GM12878 (cell line): ENCODE measurements at regions not wholly inside any gene's neighbourhood (a gene's known extent, or its start where the extent isn't known, plus 50 kb on each side); places are given as distances from the start of the nearest gene placed in this dataset.

ENCODE experiments used
- ATAC-seq: fragments of 200-7000 bp; cut with Tn5 transposase; 3 replicates; pipeline ENCODE4 v1.9.1; 2020; ENCODE audit warnings: mild to moderate bottlenecking, moderate library complexity
- BruUV-seq: library from RNA; stranded (reverse); fragments of 400-500 nt; replicated peaks from 2 replicates; lab custom pipeline; 2021; lab: Mats Ljungman, UMichigan
- CTCF ChIA-PET: fragments of 300-600 bp; sonication (Branson Sonifier 250); formaldehyde crosslinking; extraction: SDS; loops from one replicate; lab custom pipeline; 2021; ENCODE audit warnings: inconsistent platforms; lab: Yijun Ruan, JAX
- POLR2A ChIA-PET: fragments of 350-600 bp; formaldehyde crosslinking; extraction: SDS; loops from one replicate; lab custom pipeline; 2021; ENCODE audit warnings: inconsistent platforms; lab: Charles Lee
- RAD21 ChIA-PET: fragments of 300-600 bp; sonication (Branson Sonifier 250); formaldehyde crosslinking; loops from one replicate; lab custom pipeline; 2023; ENCODE audit warnings: antibody characterized with exemption; ENCODE audit not compliant: unreplicated experiment; lab: Charles Lee
- SMC1A ChIA-PET: fragments of 300-600 bp; sonication (Branson Sonifier 250); formaldehyde crosslinking; loops from one replicate; lab custom pipeline; 2023; ENCODE audit not compliant: unreplicated experiment, uncharacterized antibody; lab: Charles Lee
- DNase-seq: peaks from one replicate; pipeline ENCODE4 v3.0.0-alpha.2; 2011; ENCODE audit warnings: low read depth, low spot score
- FAIRE-seq: peaks from 3 replicates; lab custom pipeline; 2011; peaks lifted over from hg19 to GRCh38; lab: Jason Lieb, UNC
- H2AFZ ChIP-seq: 2 replicates; pipeline ENCODE4 v1.6.0; 2011; ENCODE audit warnings: low read depth, low read length, control low read depth; ENCODE audit not compliant: control insufficient read depth
- H3K27ac ChIP-seq: 2 replicates; pipeline ENCODE4 v1.5.1; 2011; ENCODE audit warnings: control low read depth; ENCODE audit not compliant: control insufficient read depth, insufficient read depth
- H3K27me3 ChIP-seq, 2 experiments: replicated peaks in 1 of 2; 2 replicates each; pipeline versions ENCODE4 v1.6.0 to v1.6.1; 2011; ENCODE audit warnings: low read length in 1 of 2; ENCODE audit not compliant: control insufficient read depth in 2 of 2, insufficient read depth in 2 of 2
- H3K36me3 ChIP-seq, 2 experiments: 2 replicates each; pipeline ENCODE4 v1.5.1; 2011; ENCODE audit warnings: low read length in 1 of 2; ENCODE audit not compliant: control insufficient read depth in 2 of 2, insufficient read depth in 2 of 2
- H3K4me1 ChIP-seq: 2 replicates; pipeline ENCODE4 v1.6.1; 2011; ENCODE audit warnings: mild to moderate bottlenecking, low read length, moderate library complexity, mixed read lengths; ENCODE audit not compliant: control insufficient read depth, insufficient read depth
- H3K4me2 ChIP-seq: 2 replicates; pipeline ENCODE4 v1.6.0; 2011; ENCODE audit warnings: control low read depth; ENCODE audit not compliant: control insufficient read depth, insufficient read depth
- H3K4me3 ChIP-seq: fragments of 200-600 bp; sonication (generic); 2 replicates; pipeline ENCODE4 v1.5.1; 2016
- H3K79me2 ChIP-seq: 2 replicates; pipeline ENCODE4 v1.6.0; 2011; ENCODE audit warnings: low read length; ENCODE audit not compliant: control insufficient read depth, insufficient read depth
- H3K9ac ChIP-seq: 2 replicates; pipeline ENCODE4 v1.8.0; 2011; ENCODE audit warnings: low read length, control low read depth, mixed read lengths; ENCODE audit not compliant: control insufficient read depth, insufficient read depth
- H3K9me3 ChIP-seq: replicated peaks from 3 replicates; pipeline ENCODE4 v1.5.1; 2011; ENCODE audit warnings: mild to moderate bottlenecking, low read length; ENCODE audit not compliant: control insufficient read depth, insufficient read depth
- H4K20me1 ChIP-seq: 2 replicates; pipeline ENCODE4 v1.6.0; 2011; ENCODE audit not compliant: control insufficient read depth, insufficient read depth
- CEBPZ ChIP-seq: fragments of 150-350 bp; IDR thresholded peaks from 2 replicates; pipeline ENCODE4 v1.6.1; 2016; ENCODE audit warnings: low read depth, low read length
- DPF2 ChIP-seq: fragments of 450-650 bp; IDR thresholded peaks from 2 replicates; pipeline ENCODE4 v1.6.1; 2017; ENCODE audit warnings: mild to moderate bottlenecking
- ETV6 ChIP-seq, 2 experiments: fragments of 450-650 bp in 1 of 2; IDR thresholded peaks in 1 of 2; conservative IDR thresholded peaks in 1 of 2; 2 replicates each; pipeline ENCODE4 v1.6.1; 2014; ENCODE audit warnings: antibody characterized with exemption in 1 of 2, borderline replicate concordance in 1 of 2, low read depth in 1 of 2, mild to moderate bottlenecking in 1 of 2, moderate library complexity in 1 of 2
- HCFC1 ChIP-seq: fragments of 150-350 bp; IDR thresholded peaks from 2 replicates; pipeline ENCODE4 v1.6.1; 2014; ENCODE audit warnings: low read length
- IKZF1 ChIP-seq: fragments of 450-650 bp; conservative IDR thresholded peaks from 2 replicates; pipeline ENCODE4 v1.6.1; 2017; ENCODE audit warnings: antibody characterized with exemption, mild to moderate bottlenecking
- NR2F1 ChIP-seq: fragments of 450-650 bp; conservative IDR thresholded peaks from 2 replicates; pipeline ENCODE4 v1.6.1; 2017; ENCODE audit warnings: mild to moderate bottlenecking
- SRF ChIP-seq, 2 experiments: IDR thresholded peaks; 2 replicates each; pipeline ENCODE4 v1.6.1; 2011; ENCODE audit warnings: low read depth in 2 of 2, low read length in 2 of 2, mild to moderate bottlenecking in 1 of 2, moderate library complexity in 1 of 2
- ZNF622 ChIP-seq: fragments of 450-650 bp; IDR thresholded peaks from 2 replicates; pipeline ENCODE4 v1.6.1; 2017; ENCODE audit warnings: mild to moderate bottlenecking, inconsistent platforms
- WGBS: methylation state at CpG from one replicate; pipeline ENCODE4 v1.1.6; 2016; ENCODE audit warnings: low lambda C conversion rate; ENCODE audit not compliant: insufficient replicate concordance, insufficient coverage; ENCODE audit errors: missing lambda C conversion rate; 5-methylcytosine and 5-hydroxymethylcytosine counted together
- in situ Hi-C: fragments of 300-500 bp; cut with MboI; formaldehyde crosslinking; loops from 9 replicates; pipeline ENCODE4 v1.14.3; 2018; ENCODE audit warnings: mixed read lengths
- intact Hi-C: fragments of 100-400 bp; cut with micrococcal nuclease; formaldehyde crosslinking; loops from one replicate; pipeline ENCODE4 v1.14.2; 2022; ENCODE audit not compliant: unreplicated experiment
- TF ChIP-seq, protein P1 (sequence below): IDR thresholded peaks from 2 replicates; pipeline ENCODE4 v1.6.1; 2012; ENCODE audit warnings: mild to moderate bottlenecking, low read depth, low read length

- no peak overlapping the region for H3K27ac ChIP-seq
- H2AFZ ChIP-seq = no peak overlapping the region
- no TSS peak for BruUV-seq
- no peak overlapping the region for H3K4me3 ChIP-seq
- ChIA-PET SMC1A (interaction anchor here (1.3 to 2.4 kb wide), 6 partner anchors 14 to 33 kb away, joined by 4 to 13 read pairs (median 7); no protein-coding TSS in a partner anchor), RAD21 (interaction anchor here (1.1 to 1.5 kb wide), 3 partner anchors 14 to 21 kb away, joined by 4 to 5 read pairs (median 4); no protein-coding TSS in a partner anchor), POLR2A (interaction anchor here (1.2 kb wide), 1 partner anchor 16 kb away, joined by 3 read pairs; no protein-coding TSS in a partner anchor), CTCF (interaction anchor here (0.6 to 2.2 kb wide), 3 partner anchors 10 to 20 kb away, joined by 3 to 8 read pairs (median 3); no protein-coding TSS in a partner anchor)
- H3K4me1 ChIP-seq = no peaks in the 10 kb centered on the region
- H3K9ac ChIP-seq = no peak overlapping the region
- no peak for FAIRE-seq
- in situ Hi-C loops (no loop called here), intact Hi-C loops (no loop called here)
- H3K4me2 ChIP-seq = no peak overlapping the region
- no peak for ATAC-seq
- no peaks in the 10 kb centered on the region for H3K79me2 ChIP-seq
- no peak for TF ChIP-seq SRF (IDR thresholded peaks at IDR 0.05; ENCODE audit: low read depth in 2 of 2, low read length in 2 of 2)
- 40% methylated on average over 3 of the region's 3 CpGs for WGBS
- no peaks in the 10 kb centered on the region for H3K9me3 ChIP-seq
- no peaks in the 10 kb centered on the region for H3K36me3 ChIP-seq
- DNase-seq = no peak
- no peaks in the 10 kb centered on the region; a peak in 1 of 4 replicates for H3K27me3 ChIP-seq
- no peaks in the 10 kb centered on the region for H4K20me1 ChIP-seq
Observed at GRCh38 chr11:13134066-13134465, 125.0 kb downstream of the RASSF10 start.

GRCh38 chr11:13134886-13135285, 125.8 kb downstream of the RASSF10 start:
- ChIA-PET RAD21 (no interaction called here), POLR2A (no interaction called here), SMC1A (interaction anchor here (1.7 to 2.4 kb wide), 3 partner anchors 15 to 20 kb away, joined by 5 to 13 read pairs (median 10); no protein-coding TSS in a partner anchor), CTCF (interaction anchor here (1.1 kb wide), 1 partner anchor 210 kb away, joined by 4 read pairs; no protein-coding TSS in a partner anchor)
- intact Hi-C loops (no loop called here), in situ Hi-C loops (no loop called here)
- BruUV-seq = no TSS peak
- Histone ChIP-seq H3K27me3 (no peaks in the 10 kb centered on the region; a peak in 1 of 4 replicates), H3K9me3 (no peaks in the 10 kb centered on the region), H3K9ac (no peak overlapping the region), H3K79me2 (no peaks in the 10 kb centered on the region), H3K4me1 (no peaks in the 10 kb centered on the region), H3K4me2 (no peak overlapping the region), H3K27ac (no peak overlapping the region), H2AFZ (no peak overlapping the region), H4K20me1 (no peaks in the 10 kb centered on the region), H3K36me3 (no peaks in the 10 kb centered on the region), H3K4me3 (no peak overlapping the region)
- ATAC-seq = peak; percentile 53
- no peak for DNase-seq
- FAIRE-seq = no peak
- 3% methylated on average over 2 of the region's 2 CpGs for WGBS
- TF ChIP-seq ZNF622 = no peak
- TF ChIP-seq CEBPZ = no peak
- TF ChIP-seq NR2F1 = 0 out of 2 replicates have a peak, but pooled peaks have one; percentile 23
- TF ChIP-seq ETV6 (conservative IDR thresholded peaks at IDR 0.05 in 1 of 2, IDR thresholded peaks at IDR 0.05 in 1 of 2; ENCODE audit: borderline replicate concordance in 1 of 2, low read depth in 1 of 2) = no peak
- TF ChIP-seq IKZF1 = 0 out of 2 replicates have a peak, but pooled peaks have one; percentile 28
- TF ChIP-seq, protein P1, sequence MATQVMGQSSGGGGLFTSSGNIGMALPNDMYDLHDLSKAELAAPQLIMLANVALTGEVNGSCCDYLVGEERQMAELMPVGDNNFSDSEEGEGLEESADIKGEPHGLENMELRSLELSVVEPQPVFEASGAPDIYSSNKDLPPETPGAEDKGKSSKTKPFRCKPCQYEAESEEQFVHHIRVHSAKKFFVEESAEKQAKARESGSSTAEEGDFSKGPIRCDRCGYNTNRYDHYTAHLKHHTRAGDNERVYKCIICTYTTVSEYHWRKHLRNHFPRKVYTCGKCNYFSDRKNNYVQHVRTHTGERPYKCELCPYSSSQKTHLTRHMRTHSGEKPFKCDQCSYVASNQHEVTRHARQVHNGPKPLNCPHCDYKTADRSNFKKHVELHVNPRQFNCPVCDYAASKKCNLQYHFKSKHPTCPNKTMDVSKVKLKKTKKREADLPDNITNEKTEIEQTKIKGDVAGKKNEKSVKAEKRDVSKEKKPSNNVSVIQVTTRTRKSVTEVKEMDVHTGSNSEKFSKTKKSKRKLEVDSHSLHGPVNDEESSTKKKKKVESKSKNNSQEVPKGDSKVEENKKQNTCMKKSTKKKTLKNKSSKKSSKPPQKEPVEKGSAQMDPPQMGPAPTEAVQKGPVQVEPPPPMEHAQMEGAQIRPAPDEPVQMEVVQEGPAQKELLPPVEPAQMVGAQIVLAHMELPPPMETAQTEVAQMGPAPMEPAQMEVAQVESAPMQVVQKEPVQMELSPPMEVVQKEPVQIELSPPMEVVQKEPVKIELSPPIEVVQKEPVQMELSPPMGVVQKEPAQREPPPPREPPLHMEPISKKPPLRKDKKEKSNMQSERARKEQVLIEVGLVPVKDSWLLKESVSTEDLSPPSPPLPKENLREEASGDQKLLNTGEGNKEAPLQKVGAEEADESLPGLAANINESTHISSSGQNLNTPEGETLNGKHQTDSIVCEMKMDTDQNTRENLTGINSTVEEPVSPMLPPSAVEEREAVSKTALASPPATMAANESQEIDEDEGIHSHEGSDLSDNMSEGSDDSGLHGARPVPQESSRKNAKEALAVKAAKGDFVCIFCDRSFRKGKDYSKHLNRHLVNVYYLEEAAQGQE = no peak
- no peak for TF ChIP-seq HCFC1
- no peak for TF ChIP-seq DPF2
